ENCODE measurements at regions not wholly inside any gene's neighbourhood (a gene's known extent, or its start where the extent isn't known, plus 50 kb on each side); places are given as distances from the start of the nearest gene placed in this dataset.
"Not testable (repeated sequence)": the region's sequence is repeated elsewhere in the genome, so short reads cannot be mapped to it uniquely, and the experiment has no call there.

DNA sequence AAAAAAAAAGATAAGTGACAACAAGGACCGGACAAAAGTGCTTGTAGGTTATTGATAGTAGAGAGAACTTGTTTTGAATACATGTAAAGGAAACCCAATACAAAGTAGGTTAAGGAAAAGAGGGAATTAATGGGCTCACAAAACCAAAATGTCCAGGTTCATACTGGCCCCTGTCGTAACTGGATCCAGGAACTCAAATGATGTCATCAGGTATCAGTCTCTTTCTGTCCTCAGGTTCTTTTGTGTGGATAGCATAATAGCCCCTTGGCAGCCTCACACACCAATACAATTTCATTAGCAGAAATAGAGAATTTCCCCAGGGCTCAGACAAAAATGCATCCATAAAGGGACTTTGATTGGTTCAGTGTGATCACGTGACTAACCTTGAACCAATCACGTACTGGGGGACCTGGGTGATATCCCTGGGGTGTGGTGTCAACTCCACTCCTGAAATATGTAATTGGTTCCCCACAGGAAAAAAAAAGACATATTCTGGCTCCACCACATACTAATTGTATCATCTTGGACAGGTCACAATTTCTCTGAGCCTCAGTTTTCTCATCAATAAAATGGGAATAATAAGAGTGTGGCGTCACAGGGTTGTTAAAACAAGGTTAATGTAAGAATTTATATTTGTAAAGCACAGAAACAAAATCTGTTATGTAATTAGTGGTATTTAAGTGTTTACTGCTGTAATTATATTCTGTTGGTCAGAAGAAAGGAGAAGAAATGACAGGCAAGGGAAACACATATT lies 174.8 kb downstream of the PDGFRA start:
- DNase-seq = no peak

GRCh38 chr4:54409270-54409817 lies 180.3 kb downstream of the PDGFRA start:
- DNase-seq = not testable (repeated sequence)

- DNase-seq = no peak
These were observed 185.5 kb downstream of the PDGFRA start for GRCh38 chr4:54414545-54414944.

- DNase-seq = no peak
These were observed 188.4 kb downstream of the PDGFRA start for GRCh38 chr4:54417476-54417875.

- no peak for DNase-seq
These were observed 189.4 kb downstream of the PDGFRA start for GRCh38 chr4:54418468-54418867.

GRCh38 chr4:54423066-54423465 lies 194.0 kb downstream of the PDGFRA start:
- DNase-seq = no peak

DNA sequence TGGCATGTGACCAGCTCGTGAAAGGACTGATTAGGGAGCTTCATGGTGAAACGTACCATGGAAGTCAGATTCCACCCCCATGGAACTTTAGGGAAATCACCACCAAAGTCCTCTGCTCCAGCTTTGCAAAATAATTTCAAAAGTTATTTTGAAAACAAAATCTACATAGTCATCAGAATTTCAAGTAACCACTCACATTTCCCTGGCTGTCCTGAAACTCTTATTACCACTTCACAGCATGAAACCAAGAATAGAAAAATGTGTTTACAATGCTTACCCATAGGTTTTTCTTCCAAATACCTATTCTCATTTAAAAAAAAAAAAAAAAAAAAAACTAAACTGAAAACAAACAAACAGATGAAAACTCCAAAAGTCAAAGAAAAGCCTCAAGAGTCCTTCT lies 198.7 kb downstream of the PDGFRA start:
- no peak for DNase-seq

GRCh38 chr4:54428940-54429339 lies 199.8 kb downstream of the PDGFRA start:
- DNase-seq = no peak

DNA sequence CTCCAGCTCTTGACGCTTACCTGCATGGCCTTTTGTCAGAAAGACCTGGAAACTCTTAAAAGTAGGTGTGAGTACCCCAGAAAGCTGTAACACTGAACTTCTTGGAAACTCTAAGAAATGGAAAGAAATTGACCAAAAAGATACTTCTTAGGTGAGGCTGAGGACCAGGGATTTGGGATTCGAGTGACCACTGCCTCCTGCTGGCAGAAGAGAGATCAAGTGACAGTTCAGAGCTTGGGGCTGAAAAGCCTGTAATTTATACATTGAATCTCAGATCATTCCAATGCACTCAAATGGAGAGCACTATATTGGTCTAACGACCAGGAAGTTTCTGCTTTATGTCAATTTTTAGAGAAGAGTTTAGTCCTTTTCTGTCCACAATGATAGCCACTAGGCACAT lies 204.6 kb downstream of the PDGFRA start:
- peak in 5 of 56 donors; percentile 1 to 22 (median 5) for DNase-seq

GRCh38 chr4:54439831-54440243 lies 210.7 kb downstream of the PDGFRA start:
- DNase-seq = peak in 33 of 56 donors; percentile 0 to 53 (median 9)

DNA sequence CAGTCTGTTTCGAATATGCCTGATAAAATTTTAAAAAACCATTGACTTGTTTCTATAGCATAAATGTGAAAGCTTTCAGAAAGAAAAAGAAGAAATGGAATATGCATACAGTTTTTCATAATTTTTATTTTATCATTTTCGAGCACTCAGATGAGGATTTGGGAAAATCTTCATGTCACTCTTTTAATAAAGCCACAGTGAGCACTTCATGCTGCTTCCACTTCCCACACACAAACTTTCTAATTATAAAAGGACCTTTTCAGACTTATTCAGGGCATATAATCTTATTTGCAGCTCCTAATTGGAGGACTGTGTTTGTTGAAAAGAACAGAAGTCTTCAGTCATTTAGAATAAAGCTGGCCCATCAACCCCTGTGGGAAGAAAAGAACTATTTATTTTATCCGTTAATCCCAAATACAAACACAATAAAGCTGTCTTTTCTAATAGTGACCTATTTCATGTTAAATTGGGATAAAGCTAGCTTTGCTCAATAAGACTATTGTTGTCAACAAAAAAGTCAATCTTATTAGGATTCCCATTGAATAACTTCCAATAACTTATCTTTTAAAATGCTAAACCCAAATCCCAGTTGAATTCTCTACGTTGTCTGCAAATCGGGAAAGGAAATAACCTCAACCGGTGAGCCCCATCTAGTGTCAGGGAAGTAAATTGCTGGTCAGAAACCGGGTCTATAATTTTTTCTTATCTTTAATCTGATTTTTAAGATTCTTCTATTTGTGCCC lies 211.5 kb downstream of the PDGFRA start:
- peak in 15 of 56 donors; percentile 2 to 52 (median 10) for DNase-seq

- DNase-seq = no peak
These were observed 211.9 kb upstream of the KIT start for GRCh38 chr4:54445866-54446265.

- DNase-seq = no peak
These were observed 211.2 kb upstream of the KIT start for GRCh38 chr4:54446581-54446980.

DNA sequence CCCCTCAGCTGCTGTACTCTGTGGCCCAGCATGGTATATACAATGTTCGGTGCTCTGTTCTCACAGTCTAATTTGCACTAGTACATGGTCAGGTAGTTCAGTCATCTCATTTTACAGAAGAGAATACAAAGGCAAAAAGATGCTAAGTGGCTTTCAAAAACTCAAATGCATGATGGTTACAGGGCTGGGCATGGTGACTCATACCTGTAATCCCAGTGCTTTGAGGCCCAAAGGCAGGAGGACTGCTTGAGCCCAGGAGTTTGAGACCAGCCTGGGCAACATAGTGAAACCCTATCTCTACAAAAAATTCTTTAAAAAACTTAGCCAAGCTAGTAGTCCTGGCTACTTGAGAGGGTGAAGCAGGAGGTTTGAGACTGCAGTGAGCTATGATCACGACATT lies 210.5 kb upstream of the KIT start:
- DNase-seq = no peak

GRCh38 chr4:54449999-54450398 lies 207.8 kb upstream of the KIT start:
- no peak for DNase-seq

DNA sequence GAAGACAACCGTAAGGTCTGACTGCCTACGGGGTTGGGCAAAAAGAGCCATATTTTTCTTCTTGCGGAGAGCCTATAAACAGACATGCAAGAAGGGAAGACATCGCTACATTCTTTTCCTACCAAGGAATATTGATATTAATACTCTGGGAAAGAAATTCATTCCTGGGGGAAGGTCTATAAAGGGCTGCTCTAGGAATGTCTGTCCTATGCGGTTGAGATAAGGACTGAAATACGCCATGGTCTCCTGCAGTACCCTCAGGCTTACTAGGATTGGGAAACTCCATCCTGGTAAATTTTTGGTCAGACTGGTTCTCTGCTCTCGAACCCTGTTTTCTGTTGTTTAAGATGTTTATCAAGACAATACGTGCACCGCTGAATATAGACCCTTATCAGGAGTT lies 190.8 kb upstream of the KIT start:
- not testable (repeated sequence) for DNase-seq

DNA sequence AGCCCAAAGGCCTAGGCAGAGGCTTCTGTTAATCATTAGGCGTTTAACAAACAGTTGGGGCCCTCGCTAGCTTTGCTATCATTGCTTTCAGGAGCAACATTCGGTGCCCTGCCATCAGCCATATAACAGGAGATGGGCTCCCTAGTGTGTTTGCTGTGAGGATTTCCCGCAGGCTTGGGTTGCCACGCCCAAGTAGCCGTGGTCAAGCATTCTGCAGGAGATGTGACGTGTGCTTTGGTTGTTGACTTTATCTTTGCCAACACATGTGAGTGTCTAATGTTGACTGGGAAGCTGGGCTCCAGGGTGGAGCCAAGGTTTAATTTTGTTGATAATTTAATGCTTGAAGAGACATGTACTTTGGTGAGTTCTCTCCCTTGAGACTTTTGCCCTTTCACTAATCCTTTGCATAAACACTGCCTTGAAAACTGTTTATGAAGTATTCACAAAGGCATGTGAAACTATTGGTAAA lies 184.6 kb upstream of the KIT start:
- DNase-seq = no peak

DNA sequence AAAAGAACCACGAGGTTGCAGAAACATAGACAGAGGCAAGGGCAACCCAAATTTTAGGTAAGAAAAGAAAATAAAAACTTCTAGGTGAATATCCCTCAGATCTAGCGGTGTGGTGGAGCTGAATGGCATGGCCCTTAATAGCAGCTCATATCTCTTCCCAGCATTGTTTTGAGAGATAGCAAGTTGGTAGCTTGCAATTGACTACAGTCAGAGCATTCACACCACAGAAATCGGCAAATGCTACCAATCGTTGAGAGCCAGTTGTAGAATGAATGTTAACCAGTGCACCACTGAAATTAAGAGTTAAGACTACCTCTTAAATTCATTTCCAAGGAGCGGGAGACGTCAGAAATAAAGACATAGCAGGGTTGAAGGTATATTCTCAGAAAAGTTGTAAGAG lies 184.0 kb upstream of the KIT start:
- no peak for DNase-seq

DNA sequence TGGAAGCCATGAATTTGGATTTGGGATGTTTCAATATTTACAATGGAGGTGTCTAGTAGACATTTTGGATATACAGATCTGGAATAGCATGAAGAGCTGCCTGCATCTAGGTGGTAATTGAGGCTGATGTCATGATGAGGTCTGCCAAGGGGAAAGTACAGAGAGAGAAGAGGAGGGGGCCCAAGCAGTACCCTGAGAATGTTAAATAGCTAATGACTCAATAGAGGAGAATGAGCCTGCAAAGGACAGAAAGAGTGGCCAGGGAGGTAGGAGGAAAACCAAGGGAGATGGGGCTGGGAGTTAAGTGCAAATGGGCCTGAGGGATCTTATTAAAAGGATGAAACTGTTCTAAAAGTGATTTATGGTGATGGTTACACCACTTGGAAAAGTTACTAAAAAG lies 182.2 kb upstream of the KIT start:
- no peak for DNase-seq

DNA sequence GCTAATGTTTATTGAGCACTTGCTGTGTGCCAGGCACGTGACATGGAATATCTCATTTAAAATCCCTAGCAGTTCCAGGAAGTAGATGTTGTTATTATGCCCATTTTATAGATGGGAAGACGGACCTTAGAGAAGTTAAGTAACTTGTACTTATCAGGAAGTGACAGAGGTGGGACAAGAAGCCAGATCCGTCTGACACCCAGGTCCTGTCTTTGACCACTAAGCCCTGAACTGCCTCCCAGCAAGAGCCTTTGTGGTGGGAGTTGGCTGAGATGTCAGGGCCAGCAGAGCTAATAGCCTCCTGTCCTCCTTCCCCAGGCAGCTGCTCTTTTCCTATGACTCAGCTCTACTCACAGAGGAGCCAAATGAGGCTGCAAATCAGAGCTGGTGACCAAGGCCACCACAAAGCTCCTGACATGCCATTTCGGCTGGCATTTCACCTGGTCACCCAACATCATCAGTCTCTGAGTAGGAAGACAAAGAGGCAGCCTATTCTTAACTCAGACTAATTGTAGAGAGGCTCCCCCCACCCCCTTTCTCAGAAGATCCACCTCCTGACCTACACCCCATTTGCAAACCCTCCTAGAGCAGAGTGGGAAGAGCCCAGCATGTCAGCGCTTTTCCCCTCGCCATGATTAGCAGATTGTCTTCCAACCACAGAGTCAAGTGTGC lies 175.1 kb upstream of the KIT start:
- no peak for DNase-seq

DNA sequence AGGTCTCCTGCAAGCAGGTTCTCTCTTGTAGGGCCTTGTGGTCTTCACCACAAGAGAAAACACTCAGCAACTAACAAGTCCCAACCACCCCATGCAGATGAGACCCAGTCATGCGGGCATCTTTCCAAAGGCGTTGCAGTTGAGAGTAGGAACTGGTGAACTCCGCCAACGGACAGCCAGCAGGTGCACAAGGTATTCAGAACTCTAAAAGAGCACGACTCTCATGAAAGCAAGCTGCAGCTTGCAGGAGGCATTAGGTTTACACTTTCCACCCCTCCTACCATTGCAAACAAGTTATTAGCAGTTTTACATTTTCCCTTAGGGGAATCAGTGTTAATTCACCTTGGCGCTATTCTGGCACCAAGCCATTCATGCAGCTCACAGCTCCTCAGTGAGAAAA lies 173.4 kb upstream of the KIT start:
- DNase-seq = no peak

GRCh38 chr4:54487491-54487890 lies 170.3 kb upstream of the KIT start:
- no peak for DNase-seq
